Activated CD4-positive, alpha-beta T cell treated with anti-CD3 and anti-CD28 coated beads for 1 hour (primary cell): ENCODE measurements at regions not wholly inside any gene's neighbourhood (a gene's known extent, or its start where the extent isn't known, plus 50 kb on each side); places are given as distances from the start of the nearest gene placed in this dataset.
"Not testable (repeated sequence)": the region's sequence is repeated elsewhere in the genome, so short reads cannot be mapped to it uniquely, and the experiment has no call there.

ENCODE experiments used
- DNase-seq: peaks from one replicate; pipeline ENCODE4 v3.0.0-alpha.2; 2020

DNA sequence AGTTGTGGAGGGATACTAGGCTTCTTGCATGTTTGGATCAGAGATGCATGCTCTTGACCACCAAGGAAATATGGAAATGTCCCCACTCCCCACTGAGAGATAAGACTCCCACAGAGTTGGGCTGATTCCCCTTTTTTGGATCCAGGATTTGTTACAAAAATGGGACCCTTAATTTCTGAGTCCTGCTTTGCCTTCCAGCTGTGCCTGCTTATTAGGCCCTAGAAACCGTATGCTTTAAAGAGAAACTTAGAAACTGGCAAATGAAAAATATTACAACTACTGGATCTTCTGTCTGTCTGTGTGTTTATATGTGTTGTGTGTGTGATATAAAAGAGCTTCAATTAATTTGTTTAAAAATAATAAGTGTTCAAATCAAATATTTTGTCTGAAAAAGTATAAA lies 817.6 kb upstream of the CITED2 start:
- no peak for DNase-seq

DNA sequence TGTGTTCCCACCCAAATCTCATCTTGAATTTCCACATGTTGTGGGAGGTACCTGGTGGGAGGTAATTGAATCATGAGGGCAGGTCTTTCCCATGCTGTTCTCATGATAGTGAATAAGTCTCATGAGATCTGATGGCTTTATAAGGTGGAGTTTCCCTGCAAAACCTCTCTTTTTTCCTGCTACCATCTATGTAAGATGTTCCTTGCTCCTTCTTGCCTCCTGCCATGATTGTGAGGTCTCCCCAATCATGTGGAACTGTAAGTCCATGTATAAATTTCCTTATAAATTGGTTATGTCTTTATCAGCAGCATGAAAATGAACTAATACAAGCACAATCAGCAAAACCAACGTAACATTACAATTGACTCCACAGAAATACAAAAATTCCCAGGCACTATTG lies 814.8 kb upstream of the CITED2 start:
- DNase-seq = not testable (repeated sequence)

GRCh38 chr6:140185991-140186390 lies 811.5 kb upstream of the CITED2 start:
- DNase-seq = no peak

DNA sequence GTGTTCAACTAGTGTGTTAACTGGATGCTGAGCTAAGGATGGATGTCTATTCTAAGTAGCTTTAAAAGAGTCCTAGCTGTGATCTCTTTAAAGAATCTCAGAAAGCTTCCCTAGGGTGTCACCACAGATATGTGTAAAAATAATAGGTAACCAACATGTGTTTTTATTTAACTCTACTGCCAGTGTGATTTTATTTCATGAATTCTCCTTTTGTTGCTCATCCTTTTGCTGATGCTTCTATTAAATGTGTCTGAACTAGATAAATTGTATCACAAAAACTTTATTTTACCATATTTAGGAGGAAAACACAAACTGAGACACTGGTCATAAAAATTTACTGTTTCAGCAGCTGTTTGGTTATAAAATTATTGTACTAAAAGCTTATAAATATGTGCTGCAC lies 809.4 kb upstream of the CITED2 start:
- DNase-seq = no peak

DNA sequence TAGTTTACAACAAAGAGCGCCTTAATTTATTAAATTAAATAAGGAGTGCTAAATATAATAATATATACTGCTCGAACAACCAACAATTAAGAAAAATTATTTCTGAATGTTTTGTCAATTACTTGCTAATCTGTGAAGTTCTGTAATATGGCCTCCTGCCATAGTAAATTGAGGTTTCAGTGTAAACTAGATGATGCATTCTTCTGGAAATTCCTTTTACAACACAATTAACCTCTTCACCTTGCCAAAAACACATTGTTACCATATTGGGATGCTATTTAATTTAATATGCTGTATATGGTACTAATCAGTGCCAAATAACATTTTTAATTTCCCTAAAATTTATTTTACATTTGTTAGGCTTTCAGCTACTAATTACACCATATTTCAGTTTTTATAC lies 808.4 kb upstream of the CITED2 start:
- DNase-seq = no peak

DNA sequence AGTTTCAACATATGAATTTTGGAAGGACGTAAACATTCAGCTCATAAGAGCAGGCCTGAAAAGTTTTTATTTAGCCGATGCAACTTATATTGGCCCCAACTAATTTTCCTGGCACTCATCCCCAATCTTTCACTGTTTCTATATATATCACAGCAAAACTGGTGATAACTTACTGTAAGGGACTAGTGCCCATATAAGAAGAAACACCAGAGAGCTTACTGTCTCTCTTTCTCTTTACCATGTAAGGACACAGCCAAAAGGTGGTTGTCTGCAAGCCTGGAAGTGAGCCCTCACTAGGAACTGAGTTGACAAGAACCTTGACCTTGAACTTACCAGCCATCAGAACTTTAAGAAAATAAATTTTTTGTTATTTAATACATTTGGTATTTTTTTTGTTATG lies 807.4 kb upstream of the CITED2 start:
- DNase-seq = no peak

- DNase-seq = no peak
Observed at GRCh38 chr6:140180306-140180705, 805.9 kb upstream of the CITED2 start.

DNA sequence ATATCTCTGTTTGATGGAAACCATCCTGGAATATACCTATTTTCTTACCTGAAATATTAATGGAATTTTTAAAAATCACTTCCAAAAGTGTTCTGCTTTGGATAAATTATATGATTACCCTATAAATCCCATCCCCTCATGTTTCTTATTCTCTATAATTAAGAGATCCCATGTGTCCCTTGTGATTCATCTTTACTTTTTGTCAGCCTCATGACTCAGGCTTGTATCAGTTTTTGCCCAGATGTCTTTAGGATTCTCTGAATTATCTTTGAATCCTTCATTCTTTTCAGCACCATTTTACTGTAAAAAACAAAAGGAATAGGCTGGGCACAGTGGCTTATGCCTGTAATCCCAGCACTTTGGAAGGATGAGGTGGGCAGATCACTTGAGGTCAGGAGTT lies 804.5 kb upstream of the CITED2 start:
- no peak for DNase-seq

DNA sequence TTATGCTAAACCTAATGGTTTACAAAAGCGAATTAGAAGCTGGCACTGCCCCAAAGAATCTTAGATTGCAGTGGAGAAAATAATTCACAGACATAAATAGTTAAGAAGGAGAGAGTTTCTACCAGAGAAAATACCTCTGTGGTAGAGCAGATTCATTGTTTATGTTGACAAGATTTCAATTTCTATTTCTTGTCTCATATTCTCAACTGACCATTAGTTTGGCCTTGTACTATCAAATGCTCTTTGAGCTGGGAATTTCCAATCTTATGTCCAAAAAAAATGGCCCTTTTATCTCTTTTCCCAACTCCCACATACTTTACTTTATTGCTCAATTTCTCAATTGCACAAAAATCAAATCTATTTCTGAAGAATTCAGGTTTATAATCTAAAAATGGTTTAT lies 804.1 kb upstream of the CITED2 start:
- DNase-seq = no peak

DNA sequence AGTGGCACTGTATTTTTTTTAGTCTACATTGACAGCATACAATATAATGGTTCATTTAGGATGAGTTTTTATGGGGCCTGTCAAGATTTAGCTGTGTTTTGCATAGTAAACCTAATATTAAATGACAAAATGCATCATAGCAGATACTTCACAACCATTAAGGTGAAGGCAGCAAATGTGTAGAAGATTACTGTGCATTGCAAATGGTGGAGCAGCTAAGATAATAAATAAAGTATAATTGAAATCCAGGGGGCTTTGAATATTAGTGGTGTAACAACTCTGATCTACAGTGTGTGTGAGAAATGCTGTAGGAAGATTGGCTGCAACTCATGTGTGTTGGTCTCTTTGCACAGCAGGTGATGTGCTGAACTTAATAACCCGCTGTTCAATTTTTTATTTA lies 801.9 kb upstream of the CITED2 start:
- no peak for DNase-seq

GRCh38 chr6:140175486-140175885 lies 801.0 kb upstream of the CITED2 start:
- no peak for DNase-seq

GRCh38 chr6:140174524-140174923 lies 800.1 kb upstream of the CITED2 start:
- DNase-seq = no peak

DNA sequence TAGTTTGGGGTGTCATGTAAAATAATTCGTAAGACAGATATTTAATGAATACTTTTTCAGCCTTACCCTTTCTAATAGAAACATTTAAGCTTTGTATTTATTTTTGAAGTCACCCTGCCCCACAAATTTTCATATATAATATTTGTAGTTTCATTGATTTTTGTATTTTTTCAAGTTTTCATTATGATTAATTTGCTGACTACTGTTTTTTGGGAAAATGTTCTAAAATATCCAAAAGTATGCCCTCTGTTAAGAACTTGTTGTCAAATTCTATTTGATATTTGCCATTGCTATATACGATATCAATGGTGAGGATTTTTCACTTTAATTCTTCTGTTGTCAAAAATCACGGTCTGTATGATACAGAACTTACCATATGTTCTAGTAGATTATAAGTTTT lies 793.9 kb upstream of the CITED2 start:
- no peak for DNase-seq

DNA sequence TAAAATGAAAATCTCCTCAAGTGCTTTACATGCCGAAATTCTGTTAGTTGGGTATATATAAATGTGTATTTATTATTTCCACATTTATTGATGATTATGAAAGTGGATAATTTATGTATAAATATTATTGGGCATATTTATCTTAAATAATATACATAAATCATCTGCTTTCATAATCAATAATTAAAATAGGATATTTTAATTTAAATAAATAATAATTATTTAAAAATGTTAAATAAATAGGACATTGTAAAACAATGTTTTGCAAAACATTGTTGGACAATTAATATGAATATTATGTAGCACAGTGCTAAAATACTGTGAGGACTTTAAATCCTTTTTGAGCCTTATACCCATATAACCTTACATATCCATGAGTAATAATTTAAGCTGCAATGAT lies 786.5 kb upstream of the CITED2 start:
- no peak for DNase-seq

DNA sequence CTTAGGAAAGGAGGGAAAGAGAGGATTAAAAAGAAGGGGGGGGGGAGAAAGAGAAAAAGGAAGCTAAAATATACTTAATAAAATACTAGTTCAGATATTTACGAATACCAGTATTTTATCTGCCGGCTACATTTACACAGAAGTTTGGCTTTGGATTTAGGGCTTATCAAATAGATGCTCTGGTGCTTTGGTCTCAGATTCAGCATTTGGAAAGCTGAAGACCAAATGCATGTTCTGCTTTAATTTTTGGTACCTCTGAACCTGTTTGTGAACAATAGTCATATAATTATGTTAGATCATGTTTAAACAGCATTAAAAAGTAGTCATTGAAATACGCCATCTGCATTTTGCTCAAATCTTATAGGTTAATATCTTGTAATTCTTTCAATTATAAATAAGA lies 786.0 kb upstream of the CITED2 start:
- no peak for DNase-seq

GRCh38 chr6:140156131-140156530 lies 781.7 kb upstream of the CITED2 start:
- DNase-seq = no peak

GRCh38 chr6:140155451-140156126 lies 781.1 kb upstream of the CITED2 start:
- DNase-seq = no peak

- DNase-seq = no peak
Observed at GRCh38 chr6:140153703-140154102, 779.3 kb upstream of the CITED2 start.

DNA sequence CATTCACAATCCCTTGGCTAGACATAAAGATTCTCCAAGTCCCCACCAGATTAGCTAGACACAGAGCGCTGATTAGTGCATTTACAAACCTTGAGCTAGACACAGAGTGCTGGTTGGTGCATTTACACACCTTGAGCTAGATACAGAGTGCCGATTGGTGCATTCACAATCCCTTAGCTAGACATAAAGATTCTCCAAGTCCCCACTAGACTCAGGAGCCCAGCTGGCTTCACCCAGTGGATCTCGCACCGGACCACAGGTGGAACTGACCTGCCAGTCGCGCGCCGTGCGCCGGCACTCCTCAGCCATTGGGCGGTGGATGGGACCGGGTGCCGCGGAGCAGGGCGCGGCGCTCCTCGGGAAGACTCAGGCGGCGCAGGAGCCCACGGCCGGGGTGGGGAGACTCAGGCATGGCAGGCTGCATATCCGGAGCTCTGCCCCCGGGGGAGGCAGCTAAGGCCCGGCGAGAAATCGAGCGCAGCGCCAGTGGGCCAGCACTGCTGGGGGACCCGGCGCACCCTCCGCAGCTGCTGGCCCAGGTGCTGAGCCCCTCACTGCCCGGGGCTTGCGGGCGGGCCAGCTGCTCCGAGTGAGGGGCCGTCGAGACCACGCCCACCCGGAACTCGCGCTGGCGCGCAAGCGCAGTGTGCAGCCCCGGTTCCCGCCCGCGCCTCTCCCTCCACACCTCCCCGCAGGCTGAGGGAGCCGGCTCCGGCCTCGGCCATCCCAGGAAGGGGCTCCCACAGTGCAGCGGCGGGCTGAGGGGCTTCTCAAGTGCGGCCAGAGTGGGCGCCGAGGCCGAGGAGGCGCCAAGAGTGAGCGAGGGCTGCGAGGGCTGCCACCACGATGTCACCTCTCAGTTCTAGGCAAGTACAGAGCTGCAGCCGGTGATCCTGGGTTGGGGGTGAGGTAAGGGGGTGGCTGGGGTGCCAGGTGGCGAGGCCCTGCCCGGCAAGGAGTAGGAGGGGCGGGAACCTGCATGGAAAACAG lies 773.7 kb upstream of the CITED2 start:
- DNase-seq = not testable (repeated sequence)

DNA sequence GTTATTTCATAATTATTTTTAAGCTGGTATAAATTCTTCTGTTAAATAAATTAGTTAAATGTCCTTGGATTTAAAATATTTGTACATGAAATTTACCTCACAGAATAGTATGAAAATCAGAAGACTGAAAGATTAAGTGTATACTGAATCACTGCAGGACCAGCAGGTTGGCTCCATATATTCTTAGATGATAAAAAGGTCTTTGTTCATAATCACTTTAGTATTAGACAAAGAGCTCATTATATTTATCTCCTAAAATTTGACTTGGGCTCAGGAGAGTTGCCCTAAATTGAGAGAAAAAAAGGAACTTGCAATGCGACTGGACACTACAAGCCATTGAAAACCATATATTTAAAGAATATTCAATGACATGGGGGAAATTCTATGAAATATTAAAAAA lies 766.4 kb upstream of the CITED2 start:
- no peak for DNase-seq

DNA sequence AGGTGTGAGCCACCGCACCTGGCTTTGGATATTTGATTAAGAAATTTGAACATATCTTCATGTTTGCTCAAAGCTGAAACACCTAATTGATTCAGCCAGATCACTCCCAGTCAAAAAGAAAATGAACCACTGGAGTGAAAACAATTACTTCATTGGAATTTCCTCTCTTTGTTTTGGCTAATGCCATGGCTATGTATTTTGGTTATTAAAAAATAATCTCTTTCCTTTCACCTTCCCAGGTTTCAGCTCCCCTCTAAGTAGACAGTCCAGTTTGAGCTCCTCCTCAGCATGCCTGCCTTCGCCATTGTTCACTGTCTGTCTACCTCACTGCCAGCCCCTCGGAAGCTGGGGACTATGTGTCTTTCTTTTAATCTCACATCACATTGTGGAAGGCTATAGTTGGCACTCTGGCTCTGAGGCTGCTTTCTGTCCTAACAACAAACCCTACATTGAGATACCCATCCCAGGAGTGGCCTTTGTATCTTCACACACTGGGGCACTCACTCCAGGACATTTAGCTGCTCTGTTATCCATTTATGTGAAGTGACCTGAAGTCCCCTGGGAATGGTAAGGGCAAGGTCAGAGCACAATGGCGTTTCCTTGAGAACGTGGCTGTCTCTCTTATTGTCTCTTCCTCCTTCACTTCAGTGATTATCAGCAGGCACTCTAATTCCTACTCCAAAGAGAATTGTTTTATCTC lies 764.0 kb upstream of the CITED2 start:
- DNase-seq = no peak

- DNase-seq = no peak
Observed at GRCh38 chr6:140134224-140134623, 759.8 kb upstream of the CITED2 start.

DNA sequence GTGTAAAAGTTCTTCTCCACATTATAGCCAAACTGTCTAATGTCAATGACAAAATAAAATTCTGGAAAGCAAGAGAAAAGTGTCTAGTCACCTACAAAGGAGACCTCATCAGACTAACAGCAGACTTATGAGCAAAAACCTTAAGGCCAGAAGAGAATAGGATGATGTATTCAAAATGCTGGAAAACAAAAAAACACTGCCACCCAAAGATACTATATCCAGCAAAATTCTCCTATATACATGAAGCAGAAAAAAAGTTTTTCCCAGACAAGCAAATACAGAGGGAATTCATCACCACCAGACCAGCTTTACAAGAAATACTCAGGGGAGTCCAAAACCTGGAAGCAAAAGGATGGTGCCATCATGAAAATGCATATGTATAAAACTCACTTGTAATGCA lies 755.6 kb upstream of the CITED2 start:
- DNase-seq = no peak

DNA sequence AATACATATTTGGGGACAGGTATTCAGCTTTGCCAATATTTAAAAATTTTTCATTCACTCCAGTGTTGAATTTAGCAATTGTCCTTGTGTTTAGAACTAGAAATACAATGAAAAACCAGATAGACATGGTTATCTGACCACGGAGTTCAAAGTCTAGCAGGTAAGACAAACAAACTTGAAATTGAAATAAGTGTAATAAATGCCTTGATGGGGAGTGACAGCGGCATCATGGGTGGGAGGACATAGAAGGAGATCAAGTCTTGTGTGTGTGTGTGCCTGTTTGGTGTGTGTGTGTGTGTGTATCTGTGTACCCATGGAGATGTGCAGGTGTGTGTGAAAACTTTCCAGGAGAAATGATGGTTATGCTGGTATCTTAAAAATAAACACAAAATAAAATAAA lies 750.0 kb upstream of the CITED2 start:
- DNase-seq = no peak
